GM21367 (cell line): ENCODE measurements at regions not wholly inside any gene's neighbourhood (a gene's known extent, or its start where the extent isn't known, plus 50 kb on each side); places are given as distances from the start of the nearest gene placed in this dataset.
"Not testable (repeated sequence)": the region's sequence is repeated elsewhere in the genome, so short reads cannot be mapped to it uniquely, and the experiment has no call there.

ENCODE experiments used
- ATAC-seq: cut with Tn5 transposase; IDR thresholded peaks from one replicate; pipeline ENCODE4 v1.9.1; 2021; ENCODE audit not compliant: unreplicated experiment

DNA sequence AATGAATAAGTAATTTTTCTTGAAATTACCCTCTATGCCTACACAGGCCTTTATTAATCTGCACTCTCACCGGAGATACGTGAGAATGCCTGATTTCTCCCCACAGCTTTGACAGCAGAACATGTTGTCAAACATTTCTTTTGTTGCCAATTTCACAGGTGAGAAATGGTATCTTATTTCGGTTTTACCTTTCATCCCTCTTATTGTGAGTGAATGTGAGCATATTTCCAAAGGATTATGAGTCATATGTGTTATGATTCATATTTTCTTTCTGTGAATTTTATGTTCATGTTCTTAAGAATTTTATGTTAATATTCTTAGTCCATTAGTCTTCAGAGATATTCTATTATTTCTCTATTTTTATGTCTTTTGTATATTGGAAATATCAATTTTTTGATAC is 965.1 kb downstream of the CCSER2 start:
- no peak for ATAC-seq

GRCh38 chr10:85311613-85312337 is 983.4 kb downstream of the CCSER2 start:
- ATAC-seq: no peak

GRCh38 chr10:85315657-85316056 is 987.3 kb downstream of the CCSER2 start:
- no peak for ATAC-seq

GRCh38 chr10:85316276-85316675 is 987.9 kb downstream of the CCSER2 start:
- no peak for ATAC-seq

DNA sequence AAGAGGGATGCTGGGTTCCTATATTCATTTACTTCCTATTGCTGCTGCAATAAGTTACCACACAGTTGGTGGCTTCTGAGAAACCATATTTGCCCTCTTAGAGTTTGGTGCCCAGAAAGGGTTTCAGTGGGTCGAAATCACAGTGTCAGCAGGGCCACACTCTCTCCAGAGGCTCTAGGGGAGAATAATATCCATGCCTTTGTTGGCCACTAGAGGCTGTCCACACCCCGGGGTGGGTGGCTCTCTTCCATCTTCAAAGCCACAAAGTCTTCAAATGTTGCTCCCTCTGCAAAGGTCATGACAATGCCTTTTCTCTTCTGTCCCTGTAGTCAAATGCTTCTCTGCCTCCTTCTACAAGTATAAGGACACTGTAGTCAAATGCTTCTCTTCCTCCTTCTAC is 989.4 kb downstream of the CCSER2 start:
- peak; percentile 47 for ATAC-seq

DNA sequence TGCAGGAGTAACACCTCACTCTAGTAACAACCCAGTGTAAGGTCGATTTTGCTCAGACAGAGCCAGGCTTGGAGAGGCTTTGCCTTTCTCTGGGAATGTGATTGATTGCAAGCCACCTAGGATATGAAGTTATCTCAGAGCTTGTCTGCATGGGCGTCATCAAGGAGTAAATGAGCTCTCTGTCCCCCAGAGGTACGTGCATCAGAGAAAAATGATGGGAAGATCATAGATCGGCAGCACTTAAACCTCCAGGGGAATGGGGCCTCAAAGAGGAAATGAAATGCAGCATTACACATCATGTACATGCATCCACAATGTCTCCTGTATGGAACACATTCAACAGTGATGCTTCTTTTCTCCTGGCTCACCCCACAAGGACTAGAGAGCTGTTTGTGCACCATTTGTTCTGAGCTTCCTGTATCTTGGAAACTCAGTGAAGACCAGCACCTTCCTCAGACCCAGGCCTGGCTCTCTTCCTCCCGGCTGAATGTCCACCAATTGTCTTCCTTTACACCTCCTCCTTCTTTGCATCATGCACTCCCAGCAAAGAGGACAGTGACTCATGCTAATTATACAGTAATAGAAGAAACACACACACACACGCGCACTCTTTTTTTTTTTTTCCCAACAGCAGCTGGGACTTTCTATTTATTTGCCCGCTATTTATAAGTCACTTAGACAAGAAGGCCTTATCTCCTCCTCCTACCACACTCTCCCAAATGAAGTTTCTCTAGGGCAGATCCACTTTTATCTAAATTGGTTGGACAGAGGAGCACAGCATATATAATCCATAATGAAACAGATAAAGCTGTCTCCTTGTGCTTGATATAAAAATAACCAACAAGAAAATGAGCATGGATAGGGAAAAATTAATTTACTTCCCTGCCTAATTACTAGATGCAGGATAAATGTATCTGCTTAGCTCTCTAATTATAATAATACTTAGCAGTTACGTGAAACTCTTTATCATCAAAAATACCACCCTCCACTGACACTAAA is 990.7 kb downstream of the CCSER2 start:
- no peak for ATAC-seq

GRCh38 chr10:85319826-85320225 is 991.4 kb downstream of the CCSER2 start:
- no peak for ATAC-seq

DNA sequence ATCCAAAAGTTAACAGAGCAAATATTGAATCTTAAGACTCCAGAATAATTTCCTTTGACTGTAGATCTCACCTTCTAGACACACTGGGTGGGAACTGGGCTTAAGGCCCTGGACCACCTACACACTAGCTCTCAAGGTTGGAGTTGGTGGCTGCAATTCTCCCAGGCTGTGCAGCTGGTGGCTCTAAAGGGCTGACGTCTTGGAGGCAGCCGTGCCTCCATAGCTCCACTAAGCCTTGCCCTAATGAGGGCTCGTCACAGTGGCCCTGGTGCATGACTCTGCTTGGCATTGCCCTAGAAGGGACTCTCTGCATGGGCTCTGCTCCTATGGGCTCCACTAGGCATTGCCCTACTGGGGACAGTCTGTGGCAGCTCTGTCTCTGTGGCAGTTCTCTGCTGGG is 1005.2 kb downstream of the CCSER2 start:
- ATAC-seq: no peak

GRCh38 chr10:85362401-85362800 is 1004.2 kb downstream of the GRID1 start:
- no peak for ATAC-seq

- ATAC-seq: no peak
Observed at GRCh38 chr10:85377029-85377806, 989.4 kb downstream of the GRID1 start.

GRCh38 chr10:85379338-85379737 is 987.3 kb downstream of the GRID1 start:
- no peak for ATAC-seq

DNA sequence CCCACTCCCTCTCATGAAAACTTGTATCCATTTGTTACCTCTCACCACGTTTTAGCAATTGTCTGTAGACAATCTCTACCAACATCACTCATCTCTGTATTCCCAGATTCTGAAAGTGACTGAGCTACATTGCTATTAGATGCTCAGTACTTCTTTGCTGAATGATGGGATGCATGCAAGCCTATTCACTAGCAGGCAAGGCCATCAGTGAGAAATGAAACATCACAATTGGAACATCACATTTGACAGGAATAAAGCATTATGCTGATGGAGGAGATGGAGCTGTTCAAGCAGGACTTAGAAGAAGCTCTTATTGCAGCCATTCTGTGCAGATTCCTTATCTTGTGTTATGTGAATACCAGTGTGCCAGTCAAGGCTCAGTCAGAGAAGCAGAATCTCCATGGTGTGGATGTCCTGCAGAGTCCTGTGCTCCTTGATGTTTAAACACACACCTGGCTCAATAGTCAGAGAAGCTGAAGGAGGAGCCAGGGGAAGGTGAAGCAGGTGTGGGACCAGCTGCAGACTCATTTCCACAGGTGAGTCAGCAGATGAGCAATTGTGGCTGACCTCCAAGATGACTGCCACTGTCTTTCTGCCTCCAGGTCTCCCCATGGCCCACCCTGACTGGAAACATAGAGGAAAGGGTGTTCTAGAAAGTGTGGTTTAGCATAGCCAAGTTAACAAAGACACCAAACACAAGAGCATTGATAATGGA is 965.5 kb downstream of the GRID1 start:
- no peak for ATAC-seq

- ATAC-seq: no peak
Observed at GRCh38 chr10:85402541-85402940, 964.1 kb downstream of the GRID1 start.

DNA sequence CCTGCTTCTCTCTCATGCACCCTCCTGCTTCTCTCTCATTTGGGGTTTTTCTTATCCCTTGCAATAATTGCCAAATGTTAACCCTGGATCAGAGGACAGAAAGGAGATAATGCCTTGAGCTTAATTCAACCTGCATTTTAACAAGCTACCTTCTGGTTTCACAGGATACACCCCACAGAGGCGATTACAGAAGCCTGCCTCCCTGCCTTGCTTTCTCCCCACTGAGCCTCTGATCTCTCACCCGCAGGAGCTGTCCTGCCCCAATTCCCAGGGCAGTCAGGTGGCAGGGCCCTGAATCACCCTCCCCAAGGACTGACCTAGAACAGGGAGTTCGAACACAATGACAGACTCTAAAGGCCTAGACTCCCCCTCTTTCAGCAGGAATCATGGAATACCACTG is 959.5 kb downstream of the GRID1 start:
- no peak for ATAC-seq

- no peak for ATAC-seq
Observed at GRCh38 chr10:85408388-85408787, 958.2 kb downstream of the GRID1 start.

- not testable (repeated sequence) for ATAC-seq
Observed at GRCh38 chr10:85410586-85410985, 956.0 kb downstream of the GRID1 start.

- ATAC-seq: no peak
Observed at GRCh38 chr10:85413570-85413969, 953.0 kb downstream of the GRID1 start.

DNA sequence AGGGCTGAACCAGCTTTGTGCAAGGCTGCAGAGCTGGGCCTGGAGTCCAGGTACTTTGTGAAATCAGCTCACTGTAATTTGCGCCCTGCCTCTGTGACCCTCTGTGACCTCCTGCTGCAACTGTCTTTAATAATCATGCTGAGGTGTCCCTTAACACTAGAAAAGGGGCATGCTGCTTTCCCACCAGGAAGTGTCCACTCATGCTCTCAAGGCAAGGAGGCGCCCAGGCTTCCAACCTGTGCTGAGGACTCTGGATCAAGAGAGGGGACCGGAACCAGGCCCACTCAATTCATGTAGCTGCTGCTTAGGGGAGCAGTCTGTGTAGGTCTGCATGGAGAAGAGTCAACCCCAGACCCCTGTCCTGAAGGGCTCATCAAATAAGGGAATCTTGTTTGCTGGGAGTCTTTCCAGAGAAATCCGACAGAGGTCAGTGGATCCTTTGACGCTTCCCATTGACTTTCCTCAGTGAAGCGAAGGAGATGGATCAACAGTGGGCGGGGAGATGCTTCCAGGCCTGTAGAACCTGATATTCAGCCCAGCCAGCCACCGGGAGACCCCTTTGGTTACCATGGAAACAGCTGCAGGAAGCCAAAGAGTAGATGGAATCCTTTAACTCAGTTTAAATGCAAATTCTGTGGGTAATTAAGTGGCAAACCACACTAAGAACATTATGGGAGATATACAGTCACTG is 945.9 kb downstream of the GRID1 start:
- ATAC-seq: no peak

- no peak for ATAC-seq
Observed at GRCh38 chr10:85421421-85421820, 945.2 kb downstream of the GRID1 start.

GRCh38 chr10:85429126-85429525 is 937.5 kb downstream of the GRID1 start:
- ATAC-seq: no peak
